Ammon's horn (tissue), 1 donor: ENCODE measurements at regions not wholly inside any gene's neighbourhood (a gene's known extent, or its start where the extent isn't known, plus 50 kb on each side); places are given as distances from the start of the nearest gene placed in this dataset.
A peak's percentile ranks its signal among the peaks of the same experiment; 100 is the strongest.

Source experiments
- DNase-seq: peaks from one replicate; pipeline ENCODE4 v3.0.0-alpha.2; 2016; ENCODE audit warnings: low spot score

GRCh38 chr4:18366892-18367291, 345.3 kb upstream of the LCORL start:
- DNase-seq: no peak

- no peak for DNase-seq
Measured at GRCh38 chr4:18366136-18366535, 344.6 kb upstream of the LCORL start.

GRCh38 chr4:18343581-18343980, 322.0 kb upstream of the LCORL start:
- DNase-seq: no peak

GRCh38 chr4:18342847-18343246, 321.3 kb upstream of the LCORL start:
- DNase-seq: no peak

- DNase-seq: no peak
Measured at GRCh38 chr4:18321956-18322530, 300.5 kb upstream of the LCORL start.

GRCh38 chr4:18319431-18319830, 297.9 kb upstream of the LCORL start:
- DNase-seq: no peak

GRCh38 chr4:18318682-18319388, 297.3 kb upstream of the LCORL start:
- peak; percentile 10 for DNase-seq

GRCh38 chr4:18314731-18315130, 293.2 kb upstream of the LCORL start:
- DNase-seq: no peak

GRCh38 chr4:18297684-18298083, 276.1 kb upstream of the LCORL start:
- DNase-seq: no peak

GRCh38 chr4:18296411-18296810, 274.9 kb upstream of the LCORL start:
- no peak for DNase-seq

GRCh38 chr4:18294846-18295245, 273.3 kb upstream of the LCORL start:
- no peak for DNase-seq

- no peak for DNase-seq
Measured at GRCh38 chr4:18294021-18294420, 272.5 kb upstream of the LCORL start.

GRCh38 chr4:18292411-18292810, 270.9 kb upstream of the LCORL start:
- no peak for DNase-seq

- DNase-seq: no peak
Measured at GRCh38 chr4:18291981-18292380, 270.4 kb upstream of the LCORL start.

- DNase-seq: no peak
Measured at GRCh38 chr4:18291256-18291655, 269.7 kb upstream of the LCORL start.

- DNase-seq: no peak
Measured at GRCh38 chr4:18285357-18285756, 263.8 kb upstream of the LCORL start.

- DNase-seq: no peak
Measured at GRCh38 chr4:18278244-18278643, 256.7 kb upstream of the LCORL start.

- DNase-seq: no peak
Measured at GRCh38 chr4:18262832-18263231, 241.3 kb upstream of the LCORL start.

GRCh38 chr4:18252052-18252451, 230.5 kb upstream of the LCORL start:
- DNase-seq: no peak

GRCh38 chr4:18250564-18250963, 229.0 kb upstream of the LCORL start:
- DNase-seq: no peak

GRCh38 chr4:18248611-18249010, 227.1 kb upstream of the LCORL start:
- DNase-seq: no peak

GRCh38 chr4:18247189-18247588, 225.6 kb upstream of the LCORL start:
- DNase-seq: no peak

- no peak for DNase-seq
Measured at GRCh38 chr4:18242919-18243693, 221.6 kb upstream of the LCORL start.
